H9 (cell line): ENCODE measurements at regions not wholly inside any gene's neighbourhood (a gene's known extent, or its start where the extent isn't known, plus 50 kb on each side); places are given as distances from the start of the nearest gene placed in this dataset.

Source experiments
- DNase-seq: peaks from one replicate; pipeline ENCODE4 v3.0.0-alpha.2; 2017
- H2AFZ ChIP-seq: one replicate; pipeline ENCODE4 v1.6.1; 2013; ENCODE audit warnings: mild to moderate bottlenecking, low read length, control low read depth, moderate library complexity
- H2AK5ac ChIP-seq: 2 replicates; pipeline ENCODE4 v1.6.1; 2013; ENCODE audit warnings: low read length, control low read depth, mixed read lengths; ENCODE audit not compliant: insufficient read length
- H2BK120ac ChIP-seq: one replicate; pipeline ENCODE4 v1.6.1; 2013; ENCODE audit warnings: low read depth, mild to moderate bottlenecking, low read length, control low read depth, inconsistent platforms; ENCODE audit not compliant: poor library complexity, severe bottlenecking
- H2BK12ac ChIP-seq: 2 replicates; pipeline ENCODE4 v1.6.1; 2013; ENCODE audit warnings: low read length, control low read depth, mixed read lengths, low read depth; ENCODE audit not compliant: insufficient read length
- H2BK15ac ChIP-seq: 2 replicates; pipeline ENCODE4 v1.6.1; 2013; ENCODE audit warnings: low read depth, low read length, control low read depth
- H2BK20ac ChIP-seq: one replicate; pipeline ENCODE4 v1.6.1; 2013; ENCODE audit warnings: low read depth, mild to moderate bottlenecking, low read length, control low read depth, inconsistent platforms; ENCODE audit not compliant: poor library complexity, severe bottlenecking
- H2BK5ac ChIP-seq: 2 replicates; pipeline ENCODE4 v1.6.1; 2013; ENCODE audit warnings: low read length, control low read depth, mixed read lengths; ENCODE audit not compliant: insufficient read length
- H3K14ac ChIP-seq: 2 replicates; pipeline ENCODE4 v1.6.1; 2013; ENCODE audit warnings: low read length, control low read depth; ENCODE audit not compliant: insufficient read depth
- H3K18ac ChIP-seq: 2 replicates; pipeline ENCODE4 v1.6.1; 2013; ENCODE audit warnings: low read depth, mild to moderate bottlenecking, mixed read lengths, low read length, control low read depth; ENCODE audit not compliant: insufficient read length
- H3K23ac ChIP-seq: 2 replicates; pipeline ENCODE4 v1.6.1; 2013; ENCODE audit warnings: low read length, control low read depth, mixed read lengths, low read depth; ENCODE audit not compliant: insufficient read length
- H3K23me2 ChIP-seq: 2 replicates; pipeline ENCODE4 v1.6.1; 2013; ENCODE audit warnings: low read depth, mild to moderate bottlenecking, mixed read lengths, low read length, control low read depth; ENCODE audit not compliant: insufficient read length, poor library complexity, severe bottlenecking
- H3K27ac ChIP-seq: 2 replicates; pipeline ENCODE4 v1.5.1; 2013; ENCODE audit warnings: low read length, control low read depth, mixed read lengths, low read depth; ENCODE audit not compliant: insufficient read length
- H3K27me3 ChIP-seq: 2 replicates; pipeline ENCODE4 v1.6.1; 2013; ENCODE audit warnings: low read length, control low read depth, inconsistent platforms; ENCODE audit not compliant: insufficient read depth
- H3K4ac ChIP-seq: 2 replicates; pipeline ENCODE4 v1.6.1; 2013; ENCODE audit warnings: low read depth, mild to moderate bottlenecking, control low read depth, inconsistent platforms, low read length, moderate library complexity
- H3K4me1 ChIP-seq: 2 replicates; pipeline ENCODE4 v1.6.1; 2013; ENCODE audit warnings: low read length, control low read depth, inconsistent platforms; ENCODE audit not compliant: insufficient read depth
- H3K4me2 ChIP-seq: 2 replicates; pipeline ENCODE4 v1.6.1; 2013; ENCODE audit warnings: low read length, control low read depth, mixed read lengths; ENCODE audit not compliant: insufficient read length, insufficient read depth
- H3K56ac ChIP-seq: 2 replicates; pipeline ENCODE4 v1.6.1; 2013; ENCODE audit warnings: low read depth, mild to moderate bottlenecking, mixed read lengths, low read length, control low read depth; ENCODE audit not compliant: insufficient read length
- H3K79me1 ChIP-seq: 2 replicates; pipeline ENCODE4 v1.6.1; 2013; ENCODE audit warnings: low read depth, mild to moderate bottlenecking, moderate library complexity, low read length, control low read depth, inconsistent platforms; ENCODE audit not compliant: insufficient read depth, poor library complexity, severe bottlenecking
- H3K79me2 ChIP-seq: 2 replicates; pipeline ENCODE4 v1.6.1; 2013; ENCODE audit warnings: low read length, control low read depth, inconsistent platforms; ENCODE audit not compliant: insufficient read depth
- H3K9ac ChIP-seq: 2 replicates; pipeline ENCODE4 v1.6.1; 2013; ENCODE audit warnings: low read length, control low read depth, mixed read lengths; ENCODE audit not compliant: insufficient read length; ENCODE audit errors: extremely low read depth
- H3K9me3 ChIP-seq: one replicate; pipeline ENCODE4 v1.6.1; 2013; ENCODE audit warnings: low read depth, low read length, inconsistent platforms; ENCODE audit not compliant: control insufficient read depth
- H3T11ph ChIP-seq: one replicate; pipeline ENCODE4 v1.6.1; 2013; ENCODE audit warnings: mild to moderate bottlenecking, low read length, control low read depth, inconsistent platforms
- H4K20me1 ChIP-seq: one replicate; pipeline ENCODE4 v1.6.1; 2013; ENCODE audit not compliant: control insufficient read depth, insufficient read length, insufficient read depth
- H4K5ac ChIP-seq: 2 replicates; pipeline ENCODE4 v1.6.1; 2013; ENCODE audit warnings: low read depth, mild to moderate bottlenecking, mixed read lengths, low read length, control low read depth; ENCODE audit not compliant: insufficient read length
- H4K8ac ChIP-seq: replicated peaks from 2 replicates; pipeline ENCODE4 v1.6.1; 2013; ENCODE audit warnings: low read length, control low read depth, mixed read lengths, low read depth; ENCODE audit not compliant: insufficient read length
- H4K91ac ChIP-seq: 2 replicates; pipeline ENCODE4 v1.6.1; 2013; ENCODE audit warnings: low read depth, mild to moderate bottlenecking, moderate library complexity, mixed read lengths, low read length, control low read depth; ENCODE audit not compliant: insufficient read length
- H3K27ac Mint-ChIP-seq, 3 experiments: 2 replicates in 2 of 3; 3 replicates in 1 of 3; pipeline ENCODE4 v1.8.0; 2020 to 2021; ENCODE audit warnings: mixed read lengths in 3 of 3, mild to moderate bottlenecking in 1 of 3, moderate library complexity in 1 of 3
- H3K27me3 Mint-ChIP-seq: 2 replicates; pipeline ENCODE4 v1.8.0; 2021; ENCODE audit warnings: low read depth, mild to moderate bottlenecking, moderate library complexity, mixed read lengths
- H3K36me3 Mint-ChIP-seq, 3 experiments: 2 replicates in 2 of 3; 3 replicates in 1 of 3; pipeline ENCODE4 v1.8.0; 2020 to 2021; ENCODE audit warnings: low read depth in 3 of 3, mixed read lengths in 3 of 3; ENCODE audit not compliant: insufficient read depth in 1 of 3
- H3K4me1 Mint-ChIP-seq, 2 experiments: 2 replicates each; pipeline ENCODE4 v1.8.0; 2020; ENCODE audit warnings: mixed read lengths in 2 of 2
- H3K4me3 Mint-ChIP-seq, 2 experiments: 2 replicates in 1 of 2; 3 replicates in 1 of 2; pipeline ENCODE4 v1.8.0; 2020 to 2021; ENCODE audit warnings: mild to moderate bottlenecking in 2 of 2, mixed read lengths in 2 of 2, moderate library complexity in 1 of 2
- H3K9me3 Mint-ChIP-seq, 2 experiments: 2 replicates in 1 of 2; 3 replicates in 1 of 2; pipeline ENCODE4 v1.8.0; 2020; ENCODE audit warnings: mild to moderate bottlenecking in 2 of 2, mixed read lengths in 2 of 2, moderate library complexity in 1 of 2
- TF ChIP-seq, protein P1 (sequence below): fragments of 200-600 bp; sonication (generic); conservative IDR thresholded peaks from 3 replicates; pipeline ENCODE4 v1.8.0; 2021; ENCODE audit warnings: antibody characterized with exemption, mild to moderate bottlenecking

DNA sequence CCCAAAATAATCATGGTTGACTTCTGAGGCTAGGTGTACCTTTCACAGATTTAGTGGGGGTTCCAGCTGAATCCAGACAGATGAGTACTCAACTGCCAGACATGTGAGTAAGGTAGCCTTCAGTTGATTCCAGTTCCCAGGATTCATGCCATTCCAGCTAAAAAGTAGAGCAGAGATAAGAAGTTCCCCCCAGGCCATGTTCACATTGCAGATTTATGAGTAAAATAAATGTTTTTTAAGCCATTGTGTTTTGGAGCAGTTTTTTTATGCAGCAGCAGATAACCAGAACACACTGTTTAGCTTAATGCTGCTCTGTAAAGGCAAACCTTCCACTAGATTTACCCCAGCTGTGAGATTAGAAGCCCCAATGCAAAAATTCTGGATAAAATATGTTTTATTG lies 245.0 kb downstream of the RFPL4B start:
- Histone ChIP-seq H3K79me1 (no peaks in the 10 kb centered on the region), H2AK5ac (no peak overlapping the region), H3K79me2 (no peaks in the 10 kb centered on the region), H3K9me3 (no peaks in the 10 kb centered on the region), H2AFZ (no peak overlapping the region), H3T11ph (no peak overlapping the region), H2BK12ac (no peak overlapping the region), H3K4me1 (no peaks in the 10 kb centered on the region), H2BK120ac (no peak overlapping the region), H2BK5ac (no peak overlapping the region), H2BK20ac (no peak overlapping the region), H4K20me1 (no peaks in the 10 kb centered on the region), H3K14ac (no peak overlapping the region), H3K9ac (no peak overlapping the region), H3K23ac (no peak overlapping the region), H2BK15ac (no peak overlapping the region), H3K23me2 (no peaks in the 10 kb centered on the region), H3K56ac (no peak overlapping the region), H3K27me3 (no peaks in the 10 kb centered on the region), H4K5ac (no peak overlapping the region), H3K4me2 (no peak overlapping the region), H3K27ac (no peak overlapping the region), H3K18ac (no peak overlapping the region), H3K4ac (no peak overlapping the region), H4K91ac (no peak overlapping the region), H4K8ac (no peak overlapping the region)
- DNase-seq, result no peak
- Mint-ChIP-seq H3K4me1 (peaks cover 0 to 4% of the 10 kb centered on the region in 2 experiments; a peak in 3 of 4 replicates), H3K27me3 (no peaks in the 10 kb centered on the region), H3K36me3 (peaks cover 0 to 17% (median 3%) of the 10 kb centered on the region in 3 experiments; a peak in 3 of 7 replicates), H3K27ac (no peak overlapping the region), H3K9me3 (peaks cover 9 to 16% of the 10 kb centered on the region in 2 experiments), H3K4me3 (no peak overlapping the region)
- TF ChIP-seq, protein P1, sequence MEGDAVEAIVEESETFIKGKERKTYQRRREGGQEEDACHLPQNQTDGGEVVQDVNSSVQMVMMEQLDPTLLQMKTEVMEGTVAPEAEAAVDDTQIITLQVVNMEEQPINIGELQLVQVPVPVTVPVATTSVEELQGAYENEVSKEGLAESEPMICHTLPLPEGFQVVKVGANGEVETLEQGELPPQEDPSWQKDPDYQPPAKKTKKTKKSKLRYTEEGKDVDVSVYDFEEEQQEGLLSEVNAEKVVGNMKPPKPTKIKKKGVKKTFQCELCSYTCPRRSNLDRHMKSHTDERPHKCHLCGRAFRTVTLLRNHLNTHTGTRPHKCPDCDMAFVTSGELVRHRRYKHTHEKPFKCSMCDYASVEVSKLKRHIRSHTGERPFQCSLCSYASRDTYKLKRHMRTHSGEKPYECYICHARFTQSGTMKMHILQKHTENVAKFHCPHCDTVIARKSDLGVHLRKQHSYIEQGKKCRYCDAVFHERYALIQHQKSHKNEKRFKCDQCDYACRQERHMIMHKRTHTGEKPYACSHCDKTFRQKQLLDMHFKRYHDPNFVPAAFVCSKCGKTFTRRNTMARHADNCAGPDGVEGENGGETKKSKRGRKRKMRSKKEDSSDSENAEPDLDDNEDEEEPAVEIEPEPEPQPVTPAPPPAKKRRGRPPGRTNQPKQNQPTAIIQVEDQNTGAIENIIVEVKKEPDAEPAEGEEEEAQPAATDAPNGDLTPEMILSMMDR, result no peak
